Activated CD4-positive, alpha-beta T cell treated with anti-CD3 and anti-CD28 coated beads, Interleukin-2, amount 50 U/mL, for 4 hours (primary cell): ENCODE measurements at regions not wholly inside any gene's neighbourhood (a gene's known extent, or its start where the extent isn't known, plus 50 kb on each side); places are given as distances from the start of the nearest gene placed in this dataset.

Experiments used
- DNase-seq, 2 experiments: peaks; one replicate each; pipeline ENCODE4 v3.0.0-alpha.2; 2020

DNA sequence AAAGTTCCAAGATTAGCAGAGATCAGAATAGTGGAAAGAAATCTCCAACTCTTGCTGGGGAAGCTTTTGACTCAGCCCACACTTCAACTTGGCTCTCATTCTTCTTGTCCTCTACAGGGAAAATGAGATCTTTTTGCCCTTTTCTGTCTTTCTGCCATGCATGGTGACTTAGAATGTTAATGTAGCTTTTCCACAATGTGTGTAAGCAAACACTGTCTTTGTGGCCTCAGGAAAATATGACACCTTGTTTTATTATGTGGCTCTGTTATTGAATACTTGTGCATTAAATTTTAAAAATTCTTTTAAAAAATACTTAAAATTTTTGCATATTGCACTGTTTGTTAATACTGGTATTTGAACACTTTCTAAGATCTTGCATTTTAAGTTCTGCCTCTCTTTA is 65.4 kb upstream of the WDR75 start:
- no peak for DNase-seq

DNA sequence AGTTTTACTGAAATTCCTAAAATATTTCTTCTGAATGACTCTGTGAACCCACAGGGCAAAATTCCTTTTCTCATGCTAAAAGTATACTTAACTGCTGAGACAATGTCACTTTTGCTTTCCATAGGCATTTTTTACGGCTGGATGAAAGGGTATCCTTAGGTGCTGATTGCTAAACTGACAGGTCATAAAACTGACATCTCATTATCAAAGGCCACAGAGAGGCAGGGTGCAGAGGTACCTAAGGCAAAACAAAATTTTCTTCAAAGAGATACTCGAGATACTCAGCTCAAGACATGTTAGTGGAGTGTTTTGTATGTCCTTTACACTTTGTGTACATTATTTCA is 62.0 kb upstream of the WDR75 start:
- DNase-seq, result no peak

DNA sequence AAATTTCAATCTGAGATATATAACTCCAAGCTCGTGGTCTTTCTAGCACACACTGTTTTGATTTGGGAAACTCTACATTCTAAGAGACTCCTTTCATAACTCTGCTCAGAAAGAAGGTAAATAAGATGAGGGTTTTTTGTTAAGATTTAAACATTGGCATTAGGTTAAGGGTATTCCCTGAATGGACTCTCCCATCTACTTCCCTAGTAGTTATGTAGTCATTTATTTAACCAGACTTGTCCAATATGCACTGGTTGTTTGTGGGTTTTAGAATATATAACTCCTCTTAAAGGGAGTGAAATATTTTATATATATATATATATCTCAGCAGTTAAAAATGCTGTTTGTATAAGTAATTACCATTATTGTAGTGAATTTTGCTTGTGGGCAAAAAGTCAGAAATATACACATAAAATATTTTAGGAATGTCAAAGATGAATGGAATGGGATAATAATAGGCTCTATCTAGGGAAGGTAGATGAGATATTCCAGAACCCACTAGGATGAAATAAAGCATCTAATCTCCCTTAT is 61.5 kb upstream of the WDR75 start:
- DNase-seq, result no peak

DNA sequence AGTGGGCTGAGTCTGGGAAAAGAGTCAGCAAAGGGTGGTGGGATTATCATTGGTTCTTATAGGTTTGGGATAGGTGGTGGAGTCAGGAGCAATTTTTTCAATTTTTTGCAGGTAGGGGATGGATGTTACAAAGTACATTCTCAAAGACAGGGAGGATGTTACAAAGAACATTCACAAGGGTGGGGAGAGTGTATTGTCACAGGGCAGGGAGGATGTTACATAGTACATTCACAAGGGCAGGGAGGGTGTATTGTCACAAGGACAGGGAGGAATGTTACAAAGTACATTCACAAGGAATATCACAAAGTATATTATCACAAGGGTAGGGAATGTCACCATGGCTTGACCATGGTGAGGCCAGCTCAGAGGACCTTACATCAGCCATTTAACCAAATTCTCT is 58.6 kb upstream of the WDR75 start:
- DNase-seq, result no peak

DNA sequence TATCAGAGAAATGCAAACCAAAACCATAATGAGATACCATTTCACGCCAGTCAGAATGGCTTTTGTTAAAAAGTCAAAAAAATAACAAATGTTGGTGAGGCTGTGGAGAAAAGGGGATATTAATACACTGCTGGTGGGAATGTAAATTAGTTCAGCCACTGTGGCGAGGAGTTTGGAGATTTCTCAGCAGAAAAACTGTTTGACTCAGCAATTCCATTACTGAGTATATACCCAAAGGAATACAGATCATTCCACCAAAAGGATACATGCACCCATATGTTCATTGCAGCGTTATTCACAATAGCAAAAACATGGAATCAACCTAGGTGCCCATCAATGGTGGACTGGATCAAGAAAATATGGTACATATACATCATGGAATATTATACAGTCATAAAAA is 54.5 kb upstream of the WDR75 start:
- DNase-seq, result no peak

DNA sequence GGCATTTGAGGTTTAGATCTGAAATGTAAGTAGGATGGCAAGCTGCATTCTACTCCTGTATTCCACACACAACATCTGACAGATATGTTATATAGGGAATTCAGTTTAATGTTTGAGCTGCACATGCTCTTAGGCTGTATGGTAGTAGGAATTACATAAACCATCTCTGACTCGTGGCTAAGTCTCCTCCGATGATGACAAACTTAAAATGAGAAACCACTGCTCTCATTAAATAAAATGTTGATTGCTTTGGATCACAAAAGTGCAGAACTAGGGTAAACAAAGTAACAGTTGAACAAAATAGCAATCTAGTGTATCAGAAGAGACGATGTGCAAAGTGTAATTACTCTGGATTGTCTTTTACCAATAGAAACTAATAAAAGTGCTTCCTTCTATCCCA is 50.1 kb upstream of the WDR75 start:
- DNase-seq, result no peak
